ENCODE measurements at regions not wholly inside any gene's neighbourhood (a gene's known extent, or its start where the extent isn't known, plus 50 kb on each side); places are given as distances from the start of the nearest gene placed in this dataset.

DNA sequence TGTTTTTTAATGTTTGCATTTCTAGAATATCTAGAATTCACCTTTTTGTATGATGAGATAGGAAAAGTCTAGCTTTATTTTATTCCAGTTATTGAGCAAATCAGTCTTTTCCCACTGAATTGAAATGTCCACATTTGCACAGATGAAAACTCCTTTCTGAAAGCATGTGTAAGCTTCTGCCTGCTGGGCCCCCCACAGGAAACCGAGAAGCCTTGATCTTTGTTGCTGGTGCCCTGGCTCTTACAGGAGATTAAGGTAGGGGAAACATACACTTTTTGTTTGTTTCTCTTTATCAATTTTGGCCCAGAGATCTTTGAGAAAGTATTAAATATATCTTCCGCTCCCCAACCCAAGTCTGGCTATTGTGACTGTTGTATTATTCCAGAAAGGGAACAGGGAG lies 87.2 kb upstream of the GNAZ start:
- FAIRE-seq (no peak), DNase-seq (ENCODE audit: insufficient read length, low spot score) (no peak)
- TF ChIP-seq, protein P1, sequence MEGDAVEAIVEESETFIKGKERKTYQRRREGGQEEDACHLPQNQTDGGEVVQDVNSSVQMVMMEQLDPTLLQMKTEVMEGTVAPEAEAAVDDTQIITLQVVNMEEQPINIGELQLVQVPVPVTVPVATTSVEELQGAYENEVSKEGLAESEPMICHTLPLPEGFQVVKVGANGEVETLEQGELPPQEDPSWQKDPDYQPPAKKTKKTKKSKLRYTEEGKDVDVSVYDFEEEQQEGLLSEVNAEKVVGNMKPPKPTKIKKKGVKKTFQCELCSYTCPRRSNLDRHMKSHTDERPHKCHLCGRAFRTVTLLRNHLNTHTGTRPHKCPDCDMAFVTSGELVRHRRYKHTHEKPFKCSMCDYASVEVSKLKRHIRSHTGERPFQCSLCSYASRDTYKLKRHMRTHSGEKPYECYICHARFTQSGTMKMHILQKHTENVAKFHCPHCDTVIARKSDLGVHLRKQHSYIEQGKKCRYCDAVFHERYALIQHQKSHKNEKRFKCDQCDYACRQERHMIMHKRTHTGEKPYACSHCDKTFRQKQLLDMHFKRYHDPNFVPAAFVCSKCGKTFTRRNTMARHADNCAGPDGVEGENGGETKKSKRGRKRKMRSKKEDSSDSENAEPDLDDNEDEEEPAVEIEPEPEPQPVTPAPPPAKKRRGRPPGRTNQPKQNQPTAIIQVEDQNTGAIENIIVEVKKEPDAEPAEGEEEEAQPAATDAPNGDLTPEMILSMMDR (IDR thresholded peaks at IDR 0.05; ENCODE audit: insufficient read depth, missing control alignments): no peak

DNA sequence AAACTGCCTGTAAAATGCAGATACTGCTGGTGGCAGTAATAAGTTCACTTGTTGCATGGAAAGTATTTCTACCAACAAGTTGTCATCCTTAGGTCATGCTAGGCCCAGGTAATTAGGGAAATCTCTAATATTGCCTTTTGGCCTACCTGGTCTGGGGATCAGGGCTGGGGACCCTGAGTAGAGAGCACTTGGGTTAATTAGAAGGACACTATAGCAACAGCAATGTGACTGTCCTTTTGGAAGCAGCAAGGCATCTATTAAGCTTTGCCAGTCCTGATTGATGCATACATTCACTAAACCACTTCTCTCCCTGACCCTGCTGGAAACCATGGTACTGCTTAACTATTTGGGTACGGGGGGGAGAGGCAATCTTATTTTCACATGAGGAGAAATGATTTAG lies 86.5 kb upstream of the GNAZ start:
- TF ChIP-seq, protein P1 (IDR thresholded peaks at IDR 0.05; ENCODE audit: insufficient read depth, missing control alignments): no peak
- no peak for DNase-seq (ENCODE audit: insufficient read length, low spot score)
- FAIRE-seq: no peak

DNA sequence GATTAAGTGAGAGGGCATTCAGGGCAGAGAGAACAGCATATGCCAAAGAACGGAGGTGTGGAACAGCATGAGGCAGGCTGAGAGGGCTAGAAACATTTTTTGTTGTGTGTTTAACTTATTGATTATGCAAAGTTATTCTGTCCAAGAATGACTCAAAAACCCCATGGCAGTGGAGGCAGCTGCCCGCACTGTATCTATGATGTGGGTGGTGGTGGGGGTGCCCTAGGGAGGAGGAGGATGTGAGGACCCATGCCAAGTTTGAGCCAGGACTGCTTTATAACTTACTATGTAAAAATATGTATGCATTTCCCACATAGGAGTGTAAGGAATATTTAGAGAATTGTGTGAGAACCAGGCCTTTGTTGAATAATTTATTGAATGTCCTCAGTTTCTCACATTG lies 85.4 kb upstream of the GNAZ start:
- DNase-seq (ENCODE audit: insufficient read length, low spot score) (no peak), FAIRE-seq (no peak)
- TF ChIP-seq, protein P1 (IDR thresholded peaks at IDR 0.05; ENCODE audit: insufficient read depth, missing control alignments): no peak

DNA sequence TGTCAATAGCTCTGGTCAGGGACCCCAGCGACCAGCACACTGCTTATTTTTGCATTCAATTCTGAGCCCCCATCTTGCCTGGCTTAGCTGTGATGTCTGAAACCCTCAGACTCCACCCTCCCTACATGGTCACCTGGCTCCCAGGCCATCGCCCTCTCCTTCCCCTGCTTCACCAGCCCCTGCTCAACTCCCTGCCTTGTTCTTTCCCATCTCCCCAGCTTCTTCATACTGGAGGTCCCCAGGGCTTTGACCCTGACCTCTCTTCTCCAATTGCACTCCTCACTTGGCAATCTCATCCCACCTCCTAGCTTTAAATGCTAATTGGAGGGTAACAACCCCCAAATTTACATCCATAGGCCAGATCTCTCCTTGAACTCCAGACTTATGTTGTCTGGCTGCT lies 84.3 kb upstream of the GNAZ start:
- no peak for DNase-seq (ENCODE audit: insufficient read length, low spot score)
- no peak for FAIRE-seq
- TF ChIP-seq, protein P1 (IDR thresholded peaks at IDR 0.05; ENCODE audit: insufficient read depth, missing control alignments): no peak

DNA sequence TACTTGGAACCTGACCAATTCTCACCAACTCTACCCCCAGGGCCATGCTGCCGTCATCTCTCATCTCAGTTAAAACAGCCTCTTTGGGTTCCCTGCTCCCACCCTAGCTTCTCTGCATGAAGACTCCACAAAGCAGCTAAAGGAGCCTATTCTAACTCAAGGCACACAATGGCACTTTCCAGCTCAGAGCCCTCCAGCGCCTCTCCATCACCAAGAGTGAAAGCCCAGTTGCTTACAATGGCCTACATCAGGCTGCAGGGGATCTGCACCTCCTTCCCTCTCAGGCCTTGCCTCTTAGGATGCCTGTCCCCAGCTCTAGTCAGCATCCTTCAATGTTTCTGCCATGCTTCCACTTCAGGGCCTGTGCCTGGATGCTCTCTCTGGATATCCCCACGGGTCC lies 83.7 kb upstream of the GNAZ start:
- DNase-seq (ENCODE audit: insufficient read length, low spot score) (no peak), FAIRE-seq (no peak)
- TF ChIP-seq, protein P1 (IDR thresholded peaks at IDR 0.05; ENCODE audit: insufficient read depth, missing control alignments): no peak

DNA sequence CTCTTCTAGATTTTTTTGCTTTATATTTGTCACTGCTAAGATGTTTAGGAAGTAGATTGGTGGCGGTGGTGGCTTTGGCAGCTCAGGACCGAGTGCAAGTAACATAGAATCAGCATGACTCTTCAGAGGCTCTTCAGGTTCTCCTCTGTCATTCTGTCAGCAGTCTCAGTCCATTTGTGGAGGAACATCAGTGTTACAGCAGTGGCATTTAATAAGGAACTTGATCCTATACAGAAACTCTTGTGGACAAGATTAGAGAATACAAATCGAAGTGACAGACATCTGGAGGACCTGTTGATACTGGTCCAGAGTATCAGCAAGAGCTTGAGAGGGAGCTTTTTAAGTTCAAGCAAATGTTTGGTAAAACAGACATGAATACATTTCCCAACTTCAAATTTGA lies 82.2 kb upstream of the GNAZ start:
- TF ChIP-seq, protein P1 (IDR thresholded peaks at IDR 0.05; ENCODE audit: insufficient read depth, missing control alignments): no peak

DNA sequence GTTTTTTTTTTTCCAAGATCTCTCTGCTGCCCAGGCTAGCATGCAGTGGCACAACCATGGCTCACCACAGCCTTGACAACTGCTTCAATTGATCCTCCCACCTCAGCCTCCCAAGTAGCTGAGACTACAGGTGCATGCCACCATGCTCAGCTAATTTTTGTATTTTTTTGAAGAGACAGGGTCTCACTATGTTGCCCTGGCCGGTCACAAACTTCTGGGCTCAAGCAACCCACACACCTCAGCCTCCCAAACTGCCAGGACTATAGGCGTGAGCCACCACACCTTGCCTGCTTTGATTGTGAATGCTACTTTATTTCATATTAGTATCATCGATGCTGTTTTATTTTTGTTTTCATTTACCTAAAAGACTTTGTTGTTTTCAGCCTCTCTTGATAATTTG lies 81.5 kb upstream of the GNAZ start:
- DNase-seq (ENCODE audit: insufficient read length, low spot score): no peak
- no peak for FAIRE-seq
- TF ChIP-seq, protein P1 (IDR thresholded peaks at IDR 0.05; ENCODE audit: insufficient read depth, missing control alignments): no peak

More for the DNA sequence above, 82.2 kb upstream of the GNAZ start:
- DNase-seq (ENCODE audit: insufficient read length, low spot score) (no peak), FAIRE-seq (no peak)
